Stomach (tissue), 8 donors: ENCODE measurements at regions not wholly inside any gene's neighbourhood (a gene's known extent, or its start where the extent isn't known, plus 50 kb on each side); places are given as distances from the start of the nearest gene placed in this dataset.

Source experiments
- DNase-seq, 2 donors: peaks; one replicate each; pipeline versions ENCODE4 v3.0.0 to v3.0.0-alpha.2; 2013 to 2019
- H3K27ac ChIP-seq, 5 donors: fragments of 200-600 bp in 4 of 5; sonication (generic) in 4 of 5; one replicate each; pipeline ENCODE4 v1.5.1; 2013 to 2019; ENCODE audit warnings: mild to moderate bottlenecking in 1 of 5, moderate library complexity in 1 of 5
- H3K27me3 ChIP-seq, 3 donors: fragments of 200-600 bp; sonication (generic); one replicate each; pipeline ENCODE4 v1.5.1; 2017 to 2019; ENCODE audit warnings: mixed run types in 1 of 3
- H3K36me3 ChIP-seq, 4 donors: fragments of 200-600 bp; sonication (generic); 1 replicate in 3 of 4; 2 replicates in 1 of 4; pipeline ENCODE4 v1.5.1; 2016 to 2019
- H3K4me1 ChIP-seq, 4 donors: fragments of 200-600 bp; sonication (generic); one replicate each; pipeline ENCODE4 v1.5.1; 2016 to 2019
- H3K4me3 ChIP-seq, 4 donors: fragments of 200-600 bp; sonication (generic) in 3 of 4; one replicate each; pipeline ENCODE4 v1.5.1; 2016 to 2019; ENCODE audit warnings: mild to moderate bottlenecking in 1 of 4
- H3K9me3 ChIP-seq, 4 donors: fragments of 200-600 bp; sonication (generic); one replicate each; pipeline ENCODE4 v1.5.1; 2016 to 2019
- EP300 ChIP-seq: sonication (generic); formaldehyde crosslinking; IDR thresholded peaks from one replicate; pipeline ENCODE4 v1.6.1; 2017; ENCODE audit warnings: antibody characterized with exemption
- POLR2A ChIP-seq, 4 donors: fragments of 450-650 bp; IDR thresholded peaks; one replicate each; pipeline ENCODE4 v1.6.1; 2016; ENCODE audit warnings: antibody characterized with exemption in 4 of 4, control low read depth in 2 of 4, mild to moderate bottlenecking in 1 of 4, moderate library complexity in 1 of 4
- POLR2AphosphoS5 ChIP-seq, 3 donors: sonication (generic); formaldehyde crosslinking; IDR thresholded peaks; one replicate each; pipeline ENCODE4 v1.6.1; 2016; ENCODE audit warnings: antibody characterized with exemption in 3 of 3
- WGBS, 5 donors: extraction: QIAGEN DNeasy Blood & Tissue Kit in 3 of 5; methylation state at CpG; one replicate each; pipeline versions ENCODE4 v1.1.5 to v1.1.7; 2013 to 2018; 5-methylcytosine and 5-hydroxymethylcytosine counted together
- intact Hi-C: fragments of 100-400 bp; cut with DNase I; formaldehyde crosslinking; loops from one replicate; pipeline ENCODE4 v1.15.1; 2023; ENCODE audit warnings: low total_unique reads
- TF ChIP-seq, protein P1 (sequence below), 7 experiments: fragments of 450-650 bp in 4 of 7; fragments of 200-600 bp in 3 of 7; sonication (generic) in 3 of 7; IDR thresholded peaks; one replicate each; pipeline ENCODE4 v1.5.1; 2016 to 2019; ENCODE audit warnings: antibody characterized with exemption in 7 of 7, control low read depth in 2 of 7, mild to moderate bottlenecking in 1 of 7
- donor health status: healthy with polysubstance abuse.
- donor health status: Bipolar disorder and iron deficiency.
- donor health status: healthy.

DNA sequence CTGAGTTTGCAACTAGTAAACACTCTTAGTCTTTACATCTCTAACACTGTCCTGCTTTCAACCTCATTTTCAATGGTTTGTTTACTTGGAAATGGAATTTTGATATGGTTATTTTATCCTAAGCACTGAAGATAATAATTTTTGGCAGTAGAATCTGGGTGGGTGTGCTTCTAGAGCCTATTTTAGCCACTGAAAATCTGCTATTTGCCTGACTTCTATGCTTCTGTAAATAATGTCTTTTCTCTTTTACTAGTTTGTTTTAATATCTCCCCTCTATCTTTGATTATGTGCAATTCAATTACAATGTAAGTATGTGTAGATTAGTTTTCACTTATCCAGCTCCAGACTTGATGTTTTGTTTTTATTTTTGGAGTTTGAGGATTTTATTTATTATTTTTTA lies 197.5 kb downstream of the TUSC1 start:
- intact Hi-C loops: no loop called here
- TF ChIP-seq POLR2A (IDR thresholded peaks at IDR 0.05): no peak
- no peak for TF ChIP-seq EP300
- TF ChIP-seq POLR2AphosphoS5 (IDR thresholded peaks at IDR 0.05): no peak
- no peaks in the 10 kb centered on the region for H3K9me3 ChIP-seq
- no peaks in the 10 kb centered on the region for H3K36me3 ChIP-seq
- no peak for DNase-seq
- H3K27ac ChIP-seq: no peak overlapping the region
- H3K4me3 ChIP-seq: no peak overlapping the region
- H3K4me1 ChIP-seq: no peaks in the 10 kb centered on the region
- no peaks in the 10 kb centered on the region for H3K27me3 ChIP-seq

DNA sequence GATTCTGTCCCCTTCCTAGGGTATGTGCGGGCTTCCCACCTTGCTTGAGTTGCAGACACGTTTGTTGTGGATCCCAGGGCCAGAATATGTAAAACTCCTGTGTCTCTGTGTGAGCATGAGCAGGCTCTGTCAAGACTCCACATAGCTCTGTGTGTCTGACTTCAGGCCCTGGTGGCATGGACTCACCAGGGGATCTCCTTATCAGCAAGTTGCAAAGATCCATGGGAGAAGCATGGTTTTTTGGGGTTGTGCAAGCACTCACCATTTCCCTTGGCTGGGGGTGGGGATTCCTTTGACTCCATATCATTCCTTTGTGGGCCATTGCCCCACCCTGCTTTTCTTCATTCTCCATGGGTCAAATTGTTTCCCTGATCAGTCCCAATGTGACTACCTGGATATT lies 205.6 kb downstream of the TUSC1 start:
- Histone ChIP-seq H3K4me3 (no peak overlapping the region), H3K9me3 (peaks cover 0 to 23% (median 9%) of the 10 kb centered on the region in 4 donors), H3K4me1 (no peaks in the 10 kb centered on the region), H3K27ac (no peak overlapping the region), H3K36me3 (no peaks in the 10 kb centered on the region), H3K27me3 (no peaks in the 10 kb centered on the region)
- DNase-seq: no peak
- intact Hi-C loops: no loop called here
- 56 to 81% (median 76%) methylated on average over 2 of the region's 2 CpGs for WGBS, 5 donors
- TF ChIP-seq POLR2AphosphoS5 (IDR thresholded peaks at IDR 0.05): no peak

DNA sequence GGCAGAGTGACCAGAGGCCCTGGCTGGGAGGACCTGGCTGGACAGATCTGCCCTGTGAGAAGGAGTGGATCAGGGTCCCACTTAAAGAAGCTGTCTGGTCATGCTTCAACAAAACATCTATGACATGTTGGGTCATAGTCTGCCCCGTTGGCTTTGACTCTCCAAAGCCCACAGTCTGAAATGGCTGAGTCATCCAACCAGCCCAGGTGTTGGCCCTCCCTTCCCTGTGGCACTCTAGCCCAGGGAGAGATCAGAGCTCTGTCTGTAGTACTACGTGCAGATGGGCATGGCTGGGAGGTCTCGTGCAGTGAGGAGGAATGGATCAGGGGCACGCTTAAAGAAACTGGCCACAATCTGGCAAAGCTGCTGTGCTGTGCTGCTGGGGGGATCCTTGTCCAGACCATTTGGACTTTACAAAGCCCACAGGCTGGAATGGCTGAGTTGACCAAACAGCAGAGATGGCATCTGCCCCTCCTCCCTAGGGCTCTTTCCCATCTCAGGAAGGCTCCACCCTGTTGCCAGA lies 206.1 kb downstream of the TUSC1 start:
- Histone ChIP-seq H3K9me3 (peaks cover 0 to 23% (median 9%) of the 10 kb centered on the region in 4 donors), H3K4me1 (no peaks in the 10 kb centered on the region), H3K27ac (no peak overlapping the region), H3K4me3 (no peak overlapping the region), H3K27me3 (no peaks in the 10 kb centered on the region), H3K36me3 (no peaks in the 10 kb centered on the region)
- 83 to 100% (median 87%) methylated on average over 4 of the region's 4 CpGs for WGBS, 5 donors
- no peak for TF ChIP-seq POLR2AphosphoS5 (IDR thresholded peaks at IDR 0.05)
- TF ChIP-seq, protein P1, sequence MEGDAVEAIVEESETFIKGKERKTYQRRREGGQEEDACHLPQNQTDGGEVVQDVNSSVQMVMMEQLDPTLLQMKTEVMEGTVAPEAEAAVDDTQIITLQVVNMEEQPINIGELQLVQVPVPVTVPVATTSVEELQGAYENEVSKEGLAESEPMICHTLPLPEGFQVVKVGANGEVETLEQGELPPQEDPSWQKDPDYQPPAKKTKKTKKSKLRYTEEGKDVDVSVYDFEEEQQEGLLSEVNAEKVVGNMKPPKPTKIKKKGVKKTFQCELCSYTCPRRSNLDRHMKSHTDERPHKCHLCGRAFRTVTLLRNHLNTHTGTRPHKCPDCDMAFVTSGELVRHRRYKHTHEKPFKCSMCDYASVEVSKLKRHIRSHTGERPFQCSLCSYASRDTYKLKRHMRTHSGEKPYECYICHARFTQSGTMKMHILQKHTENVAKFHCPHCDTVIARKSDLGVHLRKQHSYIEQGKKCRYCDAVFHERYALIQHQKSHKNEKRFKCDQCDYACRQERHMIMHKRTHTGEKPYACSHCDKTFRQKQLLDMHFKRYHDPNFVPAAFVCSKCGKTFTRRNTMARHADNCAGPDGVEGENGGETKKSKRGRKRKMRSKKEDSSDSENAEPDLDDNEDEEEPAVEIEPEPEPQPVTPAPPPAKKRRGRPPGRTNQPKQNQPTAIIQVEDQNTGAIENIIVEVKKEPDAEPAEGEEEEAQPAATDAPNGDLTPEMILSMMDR (IDR thresholded peaks at IDR 0.05): no peak
- TF ChIP-seq EP300: no peak
- TF ChIP-seq POLR2A (IDR thresholded peaks at IDR 0.05): no peak
- intact Hi-C loops: no loop called here
- no peak for DNase-seq

GRCh38 chr9:25461416-25461815 lies 216.8 kb downstream of the TUSC1 start:
- Histone ChIP-seq H3K9me3 (no peaks in the 10 kb centered on the region), H3K4me3 (no peak overlapping the region), H3K27me3 (no peaks in the 10 kb centered on the region), H3K4me1 (no peaks in the 10 kb centered on the region), H3K36me3 (no peaks in the 10 kb centered on the region), H3K27ac (no peak overlapping the region)
- DNase-seq: no peak
- intact Hi-C loops: no loop called here
- TF ChIP-seq POLR2AphosphoS5 (IDR thresholded peaks at IDR 0.05) (no peak), EP300 (no peak), POLR2A (IDR thresholded peaks at IDR 0.05) (no peak)
- TF ChIP-seq, protein P1 (IDR thresholded peaks at IDR 0.05): no peak

- H3K4me3 ChIP-seq: no peak overlapping the region
- H3K27ac ChIP-seq: no peak overlapping the region
- H3K27me3 ChIP-seq: no peaks in the 10 kb centered on the region
- no peaks in the 10 kb centered on the region for H3K9me3 ChIP-seq
- no peaks in the 10 kb centered on the region for H3K4me1 ChIP-seq
- no peak for DNase-seq
- WGBS, 5 donors: 55 to 80% (median 66%) methylated on average over 2 of the region's 2 CpGs
- TF ChIP-seq, protein P1 (IDR thresholded peaks at IDR 0.05): no peak
- TF ChIP-seq EP300 (no peak), POLR2AphosphoS5 (IDR thresholded peaks at IDR 0.05) (no peak), POLR2A (IDR thresholded peaks at IDR 0.05) (no peak)
- intact Hi-C loops: no loop called here
- H3K36me3 ChIP-seq: no peaks in the 10 kb centered on the region
These were observed 224.4 kb downstream of the TUSC1 start for GRCh38 chr9:25453875-25454274.
